ENCODE measurements at regions not wholly inside any gene's neighbourhood (a gene's known extent, or its start where the extent isn't known, plus 50 kb on each side); places are given as distances from the start of the nearest gene placed in this dataset.

GRCh38 chr20:11777387-11778205 is 140.1 kb upstream of the BTBD3 start:
- no peaks in the 10 kb centered on the region for H3K27me3 ChIP-seq (ENCODE audit: control insufficient read depth in 3 of 3, insufficient read depth in 3 of 3, low read depth in 1 of 3, low read length in 3 of 3)
- H3K4ac ChIP-seq (ENCODE audit: low read length) = no peak overlapping the region
- no peak overlapping the region for H3K23ac ChIP-seq (ENCODE audit: low read depth, low read length, poor library complexity)
- no peak overlapping the region for H3K4me2 ChIP-seq (ENCODE audit: insufficient read depth, low read length, poor library complexity, severe bottlenecking)
- H3K4me1 ChIP-seq (ENCODE audit: control insufficient read depth in 2 of 2, insufficient read depth in 1 of 2, low read depth in 1 of 2, low read length in 2 of 2) = peaks cover 0 to 3% of the 10 kb centered on the region in 2 donors
- H3K4me3 ChIP-seq (ENCODE audit: low read length in 2 of 2) = no peak overlapping the region
- H2AK5ac ChIP-seq (ENCODE audit: low read depth, low read length) = no peak overlapping the region
- H4K91ac ChIP-seq (ENCODE audit: low read depth, low read length, poor library complexity) = no peak overlapping the region
- no peak overlapping the region for H3K14ac ChIP-seq (ENCODE audit: low read length)
- no peak overlapping the region for H2BK120ac ChIP-seq (ENCODE audit: low read depth, low read length)
- no peak overlapping the region for H3K18ac ChIP-seq (ENCODE audit: low read length)
- H3K79me1 ChIP-seq (ENCODE audit: low read depth, low read length) = no peaks in the 10 kb centered on the region
- no peak overlapping the region for H2BK5ac ChIP-seq (ENCODE audit: low read length)
- no peak overlapping the region for H2BK15ac ChIP-seq (ENCODE audit: low read length)
- no peak overlapping the region for H3K9ac ChIP-seq (ENCODE audit: low read depth, low read length, poor library complexity)
- no peak overlapping the region for H2BK12ac ChIP-seq (ENCODE audit: low read length)
- DNase-seq (ENCODE audit: low spot score) = no peak
- no peaks in the 10 kb centered on the region for H3K36me3 ChIP-seq (replicated peaks in 1 of 2; ENCODE audit: control insufficient read depth in 2 of 2, insufficient read depth in 2 of 2, low read length in 2 of 2)
- H2AFZ ChIP-seq (ENCODE audit: low read length) = no peak overlapping the region
- H3K27ac ChIP-seq (replicated peaks; ENCODE audit: low read length) = no peak overlapping the region
- no peaks in the 10 kb centered on the region for H3K9me3 ChIP-seq (replicated peaks in 1 of 2; ENCODE audit: control insufficient read depth in 2 of 2, insufficient read depth in 1 of 2, low read depth in 1 of 2, low read length in 2 of 2)
- H4K8ac ChIP-seq (ENCODE audit: low read depth, low read length) = no peak overlapping the region
- WGBS, 2 donors (ENCODE audit: extremely low coverage in 2 of 2, insufficient read length in 2 of 2, insufficient replicate concordance in 1 of 2) = no CpG with 5 or more reads among the region's 14 CpGs

GRCh38 chr20:11778206-11778570 is 139.5 kb upstream of the BTBD3 start:
- no peaks in the 10 kb centered on the region for H3K36me3 ChIP-seq (replicated peaks in 1 of 2; ENCODE audit: control insufficient read depth in 2 of 2, insufficient read depth in 2 of 2, low read length in 2 of 2)
- DNase-seq (ENCODE audit: low spot score) = no peak
- WGBS, 2 donors (ENCODE audit: extremely low coverage in 2 of 2, insufficient read length in 2 of 2, insufficient replicate concordance in 1 of 2) = no CpG with 5 or more reads among the region's 5 CpGs
- H4K8ac ChIP-seq (ENCODE audit: low read depth, low read length) = no peak overlapping the region
- H3K23ac ChIP-seq (ENCODE audit: low read depth, low read length, poor library complexity) = no peak overlapping the region
- no peak overlapping the region for H2BK15ac ChIP-seq (ENCODE audit: low read length)
- H3K27ac ChIP-seq (replicated peaks; ENCODE audit: low read length) = no peak overlapping the region
- no peak overlapping the region for H3K4ac ChIP-seq (ENCODE audit: low read length)
- H2BK12ac ChIP-seq (ENCODE audit: low read length) = no peak overlapping the region
- no peak overlapping the region for H4K91ac ChIP-seq (ENCODE audit: low read depth, low read length, poor library complexity)
- no peak overlapping the region for H3K14ac ChIP-seq (ENCODE audit: low read length)
- H3K27me3 ChIP-seq (ENCODE audit: control insufficient read depth in 3 of 3, insufficient read depth in 3 of 3, low read depth in 1 of 3, low read length in 3 of 3) = no peaks in the 10 kb centered on the region
- no peak overlapping the region for H3K9ac ChIP-seq (ENCODE audit: low read depth, low read length, poor library complexity)
- H2BK120ac ChIP-seq (ENCODE audit: low read depth, low read length) = no peak overlapping the region
- H3K4me2 ChIP-seq (ENCODE audit: insufficient read depth, low read length, poor library complexity, severe bottlenecking) = no peak overlapping the region
- no peak overlapping the region for H2AFZ ChIP-seq (ENCODE audit: low read length)
- H3K9me3 ChIP-seq (replicated peaks in 1 of 2; ENCODE audit: control insufficient read depth in 2 of 2, insufficient read depth in 1 of 2, low read depth in 1 of 2, low read length in 2 of 2) = no peaks in the 10 kb centered on the region
- no peak overlapping the region for H2BK5ac ChIP-seq (ENCODE audit: low read length)
- H2AK5ac ChIP-seq (ENCODE audit: low read depth, low read length) = no peak overlapping the region
- no peak overlapping the region for H3K18ac ChIP-seq (ENCODE audit: low read length)
- H3K4me3 ChIP-seq (ENCODE audit: low read length in 2 of 2) = no peak overlapping the region
- H3K4me1 ChIP-seq (ENCODE audit: control insufficient read depth in 2 of 2, insufficient read depth in 1 of 2, low read depth in 1 of 2, low read length in 2 of 2) = peaks cover 0 to 3% of the 10 kb centered on the region in 2 donors
- H3K79me1 ChIP-seq (ENCODE audit: low read depth, low read length) = no peaks in the 10 kb centered on the region

GRCh38 chr20:11780765-11781369 is 136.8 kb upstream of the BTBD3 start:
- Histone ChIP-seq H3K4me3 (ENCODE audit: low read length in 2 of 2) (no peak overlapping the region), H2AFZ (ENCODE audit: low read length) (no peak overlapping the region), H3K14ac (ENCODE audit: low read length) (no peak overlapping the region), H3K18ac (ENCODE audit: low read length) (no peak overlapping the region), H2BK15ac (ENCODE audit: low read length) (no peak overlapping the region), H2BK5ac (ENCODE audit: low read length) (no peak overlapping the region), H3K79me1 (ENCODE audit: low read depth, low read length) (no peaks in the 10 kb centered on the region), H2BK120ac (ENCODE audit: low read depth, low read length) (no peak overlapping the region), H3K23ac (ENCODE audit: low read depth, low read length, poor library complexity) (no peak overlapping the region), H3K9me3 (replicated peaks in 1 of 2; ENCODE audit: control insufficient read depth in 2 of 2, insufficient read depth in 1 of 2, low read depth in 1 of 2, low read length in 2 of 2) (no peaks in the 10 kb centered on the region), H3K4me2 (ENCODE audit: insufficient read depth, low read length, poor library complexity, severe bottlenecking) (no peak overlapping the region), H4K91ac (ENCODE audit: low read depth, low read length, poor library complexity) (no peak overlapping the region), H3K36me3 (replicated peaks in 1 of 2; ENCODE audit: control insufficient read depth in 2 of 2, insufficient read depth in 2 of 2, low read length in 2 of 2) (no peaks in the 10 kb centered on the region), H3K4ac (ENCODE audit: low read length) (no peak overlapping the region), H3K9ac (ENCODE audit: low read depth, low read length, poor library complexity) (no peak overlapping the region), H3K27ac (replicated peaks; ENCODE audit: low read length) (no peak overlapping the region), H4K8ac (ENCODE audit: low read depth, low read length) (no peak overlapping the region), H3K27me3 (ENCODE audit: control insufficient read depth in 3 of 3, insufficient read depth in 3 of 3, low read depth in 1 of 3, low read length in 3 of 3) (no peaks in the 10 kb centered on the region), H2AK5ac (ENCODE audit: low read depth, low read length) (no peak overlapping the region), H3K4me1 (ENCODE audit: control insufficient read depth in 2 of 2, insufficient read depth in 1 of 2, low read depth in 1 of 2, low read length in 2 of 2) (peaks cover 0 to 5% of the 10 kb centered on the region in 2 donors), H2BK12ac (ENCODE audit: low read length) (no peak overlapping the region)
- no CpG with 5 or more reads among the region's 2 CpGs for WGBS, 2 donors (ENCODE audit: extremely low coverage in 2 of 2, insufficient read length in 2 of 2, insufficient replicate concordance in 1 of 2)
- no peak for DNase-seq (ENCODE audit: low spot score)

- WGBS, 2 donors (ENCODE audit: extremely low coverage in 2 of 2, insufficient read length in 2 of 2, insufficient replicate concordance in 1 of 2) = no CpG with 5 or more reads among the region's 6 CpGs
Measured at GRCh38 chr20:11783102-11783850, 134.4 kb upstream of the BTBD3 start.

More at GRCh38 chr20:11783102-11783850, 134.4 kb upstream of the BTBD3 start:
- Histone ChIP-seq H2BK15ac (ENCODE audit: low read length) (no peak overlapping the region), H2AFZ (ENCODE audit: low read length) (no peak overlapping the region), H3K9ac (ENCODE audit: low read depth, low read length, poor library complexity) (no peak overlapping the region), H3K23ac (ENCODE audit: low read depth, low read length, poor library complexity) (no peak overlapping the region), H3K79me1 (ENCODE audit: low read depth, low read length) (no peaks in the 10 kb centered on the region), H3K27ac (replicated peaks; ENCODE audit: low read length) (no peak overlapping the region), H2AK5ac (ENCODE audit: low read depth, low read length) (no peak overlapping the region), H3K9me3 (replicated peaks in 1 of 2; ENCODE audit: control insufficient read depth in 2 of 2, insufficient read depth in 1 of 2, low read depth in 1 of 2, low read length in 2 of 2) (no peaks in the 10 kb centered on the region), H4K8ac (ENCODE audit: low read depth, low read length) (no peak overlapping the region), H2BK12ac (ENCODE audit: low read length) (no peak overlapping the region), H2BK120ac (ENCODE audit: low read depth, low read length) (no peak overlapping the region), H3K4me1 (ENCODE audit: control insufficient read depth in 2 of 2, insufficient read depth in 1 of 2, low read depth in 1 of 2, low read length in 2 of 2) (peaks cover 0 to 2% of the 10 kb centered on the region in 2 donors), H3K36me3 (replicated peaks in 1 of 2; ENCODE audit: control insufficient read depth in 2 of 2, insufficient read depth in 2 of 2, low read length in 2 of 2) (no peaks in the 10 kb centered on the region), H3K4me3 (ENCODE audit: low read length in 2 of 2) (no peak overlapping the region), H3K14ac (ENCODE audit: low read length) (no peak overlapping the region), H3K18ac (ENCODE audit: low read length) (no peak overlapping the region), H3K4ac (ENCODE audit: low read length) (no peak overlapping the region), H3K4me2 (ENCODE audit: insufficient read depth, low read length, poor library complexity, severe bottlenecking) (no peak overlapping the region), H3K27me3 (ENCODE audit: control insufficient read depth in 3 of 3, insufficient read depth in 3 of 3, low read depth in 1 of 3, low read length in 3 of 3) (no peaks in the 10 kb centered on the region), H2BK5ac (ENCODE audit: low read length) (no peak overlapping the region), H4K91ac (ENCODE audit: low read depth, low read length, poor library complexity) (no peak overlapping the region)
- DNase-seq (ENCODE audit: low spot score) = no peak

All from neuronal stem cell (in vitro differentiated cells).